GM18505 (cell line): ENCODE measurements at regions not wholly inside any gene's neighbourhood (a gene's known extent, or its start where the extent isn't known, plus 50 kb on each side); places are given as distances from the start of the nearest gene placed in this dataset.

Experiments
- ATAC-seq: cut with Tn5 transposase; IDR thresholded peaks from one replicate; pipeline ENCODE4 v1.9.1; 2021; ENCODE audit not compliant: unreplicated experiment
- POLR2A ChIP-seq: IDR thresholded peaks from 4 replicates; pipeline ENCODE4 v1.6.1; 2011; ENCODE audit warnings: borderline replicate concordance; ENCODE audit not compliant: insufficient read depth, insufficient read length; ENCODE audit errors: extremely low read depth

DNA sequence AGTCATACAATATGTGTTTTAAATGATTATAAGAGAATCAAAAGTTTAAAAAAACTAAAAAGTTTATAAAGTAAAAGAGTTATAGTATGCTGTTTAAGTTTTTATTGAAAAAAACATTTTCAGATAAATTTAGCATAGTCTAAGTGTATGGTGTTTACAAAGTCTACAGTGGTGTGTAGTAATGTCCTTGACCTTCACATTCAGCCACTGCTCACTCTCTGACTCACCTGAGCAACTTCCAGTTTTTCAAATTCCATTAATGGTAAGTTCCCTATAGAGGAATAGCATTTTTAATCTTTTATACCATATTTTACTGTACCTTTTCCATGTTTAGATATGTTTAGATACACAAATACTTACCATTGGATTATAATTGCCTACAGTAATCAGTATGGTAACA is 842.4 kb upstream of the KLHL1 start:
- no peak for ATAC-seq
- TF ChIP-seq POLR2A: no peak

GRCh38 chr13:70945506-70945905 is 837.3 kb upstream of the KLHL1 start:
- no peak for ATAC-seq
- no peak for TF ChIP-seq POLR2A

DNA sequence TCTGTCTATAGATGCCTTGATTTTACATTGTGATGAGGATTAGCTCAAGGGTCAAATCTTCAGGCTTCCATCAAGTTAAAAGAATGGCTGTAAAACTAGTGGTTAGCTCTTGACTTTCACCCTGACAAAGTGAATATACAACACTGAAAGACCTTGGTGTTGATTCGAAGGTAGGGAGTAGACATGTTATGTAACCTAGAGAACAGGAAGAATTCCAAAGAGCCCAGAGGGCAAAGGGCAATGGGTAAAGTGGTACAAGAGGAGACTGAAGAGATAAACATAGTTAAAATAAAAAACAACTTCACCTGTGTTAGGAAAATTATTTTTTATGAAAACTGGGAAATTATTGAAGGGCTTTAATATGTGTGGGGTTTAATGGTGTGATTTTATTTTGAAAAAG is 833.2 kb upstream of the KLHL1 start:
- no peak for TF ChIP-seq POLR2A
- ATAC-seq: no peak

DNA sequence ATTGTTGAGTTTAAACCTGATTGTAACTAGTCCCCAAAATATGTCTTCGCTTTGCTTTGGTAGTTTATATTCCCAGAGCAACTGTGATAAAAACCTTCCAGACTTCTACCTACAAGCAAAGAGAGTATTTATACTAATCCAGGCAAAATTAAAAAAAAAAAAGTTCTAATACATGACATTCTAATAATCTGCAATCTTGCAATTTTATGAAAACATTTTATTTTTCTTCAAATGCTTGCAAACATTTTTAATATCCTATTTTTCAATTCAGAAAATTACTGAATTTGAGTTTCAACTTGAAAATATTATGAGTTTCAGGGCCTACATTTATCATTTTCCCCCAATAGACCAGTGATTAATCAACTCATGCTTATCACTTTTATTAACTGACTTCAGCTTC is 830.2 kb upstream of the KLHL1 start:
- no peak for TF ChIP-seq POLR2A
- ATAC-seq: no peak

GRCh38 chr13:70932511-70932910 is 824.3 kb upstream of the KLHL1 start:
- no peak for TF ChIP-seq POLR2A
- ATAC-seq: no peak

DNA sequence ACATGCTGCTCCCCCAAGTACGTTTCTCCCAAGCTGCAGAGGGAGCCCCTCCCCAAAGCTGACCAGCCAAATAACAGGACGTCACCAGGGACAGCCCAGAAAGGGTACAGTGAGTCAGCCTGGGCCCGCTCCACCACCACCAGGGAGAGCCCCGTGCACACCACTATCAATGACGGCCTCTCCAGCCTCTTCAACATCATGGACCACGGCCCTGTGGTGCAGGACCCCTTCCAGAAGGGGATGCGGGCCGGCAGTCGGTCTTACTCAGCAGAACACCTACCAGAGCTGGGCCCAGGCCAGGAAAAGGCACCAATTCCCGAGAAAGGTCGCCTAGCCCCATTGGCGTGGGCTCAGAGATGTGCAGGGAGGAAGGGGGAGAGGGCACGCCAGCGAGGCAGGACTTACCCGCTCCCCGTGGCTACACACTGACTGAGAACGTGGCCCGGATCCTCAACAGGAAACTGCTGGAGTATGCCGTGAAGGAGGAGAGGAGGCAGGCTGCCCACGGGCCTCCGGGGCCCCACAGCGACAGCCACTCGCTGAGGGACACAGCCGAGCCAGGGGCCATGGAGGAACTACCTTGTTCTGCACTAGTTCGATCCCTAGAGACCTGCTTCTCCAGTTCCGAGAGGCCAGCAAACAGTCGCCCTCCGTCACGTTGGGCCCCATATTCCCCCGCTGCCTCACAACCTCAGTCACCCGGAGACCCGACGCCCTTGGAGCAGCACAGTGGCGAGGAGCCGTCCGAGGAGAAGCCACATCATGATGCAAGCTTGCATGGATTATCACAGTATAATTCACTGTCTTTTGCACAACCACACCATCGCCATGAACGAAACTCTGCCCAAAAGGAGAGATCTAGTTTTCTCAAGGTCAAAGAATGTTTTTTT is 815.9 kb upstream of the KLHL1 start:
- TF ChIP-seq POLR2A: no peak
- no peak for ATAC-seq

DNA sequence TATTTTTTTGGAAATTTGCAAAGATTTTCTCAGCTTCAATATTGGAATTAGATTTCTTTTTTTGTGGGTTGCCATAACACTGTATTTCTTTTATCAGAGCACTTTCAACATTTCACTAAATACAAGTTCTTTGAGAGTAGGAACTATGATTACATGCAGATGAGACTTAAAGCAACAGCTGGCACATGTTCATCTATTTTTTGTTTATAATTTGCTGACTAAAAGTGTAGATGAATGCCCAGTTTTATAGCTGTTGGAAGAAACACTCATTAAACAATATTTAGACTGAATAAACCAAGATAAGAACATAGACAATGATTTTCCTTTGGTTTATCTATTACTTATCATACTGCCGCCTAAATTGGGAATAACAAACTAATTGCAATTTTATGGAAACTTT is 803.0 kb upstream of the KLHL1 start:
- no peak for ATAC-seq
- TF ChIP-seq POLR2A: no peak

GRCh38 chr13:70908795-70909194 is 800.5 kb upstream of the KLHL1 start:
- TF ChIP-seq POLR2A: no peak
- ATAC-seq: no peak

DNA sequence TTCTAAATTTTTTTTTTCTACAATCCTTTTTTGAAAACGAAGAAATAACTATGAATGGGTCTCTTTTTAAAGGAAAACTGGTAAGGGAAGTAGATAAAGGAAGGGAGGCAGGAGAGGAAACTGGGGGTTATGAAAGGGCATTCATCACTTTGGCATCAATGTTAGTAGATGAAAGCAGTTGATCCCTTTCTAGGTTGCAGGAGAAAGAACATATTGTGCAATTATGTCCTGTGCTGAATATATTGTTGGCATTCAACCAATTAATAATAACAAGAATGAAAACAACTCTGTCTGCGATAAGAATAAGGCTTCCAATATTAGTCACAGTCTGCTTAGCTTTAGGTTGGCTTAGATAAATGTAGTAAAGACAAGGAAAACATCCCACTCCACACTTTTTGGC is 796.8 kb upstream of the KLHL1 start:
- no peak for ATAC-seq
- TF ChIP-seq POLR2A: no peak

DNA sequence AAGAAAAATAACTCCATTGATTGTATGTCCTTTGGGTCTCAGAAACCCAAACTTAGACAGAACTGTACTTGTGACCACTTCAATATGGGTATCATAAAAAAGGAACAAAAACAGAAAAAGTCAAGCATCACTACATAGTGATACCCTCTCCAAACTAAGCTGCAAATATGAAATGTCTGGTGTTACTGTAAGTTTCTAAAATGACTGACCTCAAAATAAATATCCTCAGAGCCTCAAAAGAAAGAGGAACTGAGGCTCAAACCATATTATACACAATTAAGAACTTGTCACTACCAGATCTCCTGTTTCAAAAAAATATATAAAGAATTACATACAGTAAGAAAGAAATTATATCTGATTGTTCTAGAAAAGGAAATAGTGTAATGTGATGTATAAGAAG is 787.9 kb upstream of the KLHL1 start:
- TF ChIP-seq POLR2A: no peak
- peak; percentile 50 for ATAC-seq

DNA sequence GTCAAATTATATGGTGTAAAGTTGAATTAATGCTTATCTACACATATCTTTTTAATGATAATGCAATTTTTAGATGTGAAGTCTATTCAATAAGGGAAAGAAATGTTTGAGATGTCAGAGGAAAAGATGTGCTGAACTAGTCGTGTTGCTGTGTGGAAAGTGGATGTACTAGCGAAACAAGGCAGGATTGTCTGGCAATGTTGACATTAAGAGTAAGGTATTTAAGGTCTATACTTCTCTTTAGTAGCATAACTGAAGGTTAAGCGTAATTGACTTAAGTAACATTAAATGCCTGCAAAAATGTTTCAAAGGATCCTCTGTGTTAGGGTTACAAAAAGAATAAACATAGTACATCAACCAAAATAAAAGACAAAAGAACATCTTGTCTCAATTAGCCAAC is 787.3 kb upstream of the KLHL1 start:
- no peak for TF ChIP-seq POLR2A
- no peak for ATAC-seq

DNA sequence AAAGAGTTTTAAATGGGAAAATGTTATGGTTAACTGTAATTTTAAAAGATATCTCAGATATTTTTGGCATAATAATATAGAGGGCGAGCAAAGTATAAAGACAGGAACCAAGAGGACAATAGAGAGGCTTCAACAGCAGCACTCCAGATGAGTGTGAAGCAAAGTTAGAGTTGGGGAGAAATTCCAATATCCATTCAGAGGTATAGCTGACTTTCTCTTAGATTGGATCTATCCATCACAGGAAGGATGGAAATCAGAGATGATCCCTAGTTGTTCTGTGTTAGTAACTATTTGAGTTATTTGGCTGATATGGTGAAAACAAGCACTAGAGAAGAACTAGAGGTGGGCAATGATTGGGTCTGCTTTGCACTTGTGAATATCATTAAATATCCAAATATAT is 786.0 kb upstream of the KLHL1 start:
- no peak for TF ChIP-seq POLR2A
- ATAC-seq: no peak

DNA sequence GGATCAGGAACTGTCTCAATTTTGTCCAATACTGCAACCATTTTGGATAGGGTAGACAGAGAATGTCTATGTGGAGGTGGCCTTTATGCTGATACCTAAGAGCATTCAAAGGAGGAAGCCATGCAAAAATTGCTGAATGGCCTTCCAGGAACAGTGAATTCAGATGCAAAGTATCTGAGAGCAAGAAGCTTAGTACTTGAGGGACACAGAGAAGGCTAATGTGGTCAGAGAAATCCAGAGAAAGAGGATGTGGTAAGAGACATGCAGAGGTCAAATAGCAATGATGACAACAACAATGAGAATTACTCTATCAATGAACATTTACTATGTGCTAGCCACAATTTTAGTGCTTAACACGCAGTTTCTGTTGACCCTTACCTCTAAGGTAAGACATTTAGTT is 785.6 kb upstream of the KLHL1 start:
- ATAC-seq: no peak
- no peak for TF ChIP-seq POLR2A

GRCh38 chr13:70890289-70890688 is 782.0 kb upstream of the KLHL1 start:
- no peak for ATAC-seq
- no peak for TF ChIP-seq POLR2A
